IMR-90 (cell line): ENCODE measurements at regions not wholly inside any gene's neighbourhood (a gene's known extent, or its start where the extent isn't known, plus 50 kb on each side); places are given as distances from the start of the nearest gene placed in this dataset.

ENCODE experiments used
- ATAC-seq: fragments of 200-7000 bp; cut with Tn5 transposase; 2 replicates; pipeline ENCODE4 v1.9.1; 2020; ENCODE audit warnings: low read depth, mild to moderate bottlenecking, moderate library complexity
- BruUV-seq: library from RNA; stranded (reverse); fragments of 400-500 nt; replicated peaks from 2 replicates; lab custom pipeline; 2021; lab: Mats Ljungman, UMichigan
- CTCF ChIA-PET: fragments of 300-600 bp; formaldehyde crosslinking; extraction: SDS; loops from one replicate; lab custom pipeline; 2021; ENCODE audit warnings: antibody characterized with exemption; lab: Yijun Ruan, JAX
- POLR2A ChIA-PET: fragments of 300-600 bp; sonication (Branson Sonifier 250); formaldehyde crosslinking; loops from one replicate; lab custom pipeline; 2022; ENCODE audit warnings: antibody characterized with exemption; ENCODE audit not compliant: unreplicated experiment; lab: Charles Lee
- DNase-seq: peaks from one replicate; pipeline ENCODE4 v3.0.0; 2013
- H2AFZ ChIP-seq: replicated peaks from 2 replicates; pipeline ENCODE3; 2013; ENCODE audit warnings: low read length, mild to moderate bottlenecking; ENCODE audit not compliant: poor library complexity
- H2AK5ac ChIP-seq: 2 replicates; pipeline ENCODE4 v1.6.1; 2013; ENCODE audit warnings: low read depth, low read length, inconsistent platforms
- H2AK9ac ChIP-seq: replicated peaks from 2 replicates; pipeline ENCODE3; 2013; ENCODE audit warnings: mild to moderate bottlenecking, low read depth, low read length, moderate library complexity; ENCODE audit not compliant: poor library complexity
- H2BK120ac ChIP-seq: 2 replicates; pipeline ENCODE4 v1.6.1; 2013; ENCODE audit warnings: low read depth, low read length, inconsistent platforms
- H2BK15ac ChIP-seq: 3 replicates; pipeline ENCODE4 v1.6.1; 2013; ENCODE audit warnings: low read depth, low read length, inconsistent platforms
- H2BK20ac ChIP-seq: 2 replicates; pipeline ENCODE4 v1.6.1; 2013; ENCODE audit warnings: low read depth, mild to moderate bottlenecking, inconsistent platforms, low read length, moderate library complexity
- H2BK5ac ChIP-seq: 2 replicates; pipeline ENCODE4 v1.6.1; 2013; ENCODE audit warnings: mild to moderate bottlenecking, low read depth, low read length, inconsistent platforms; ENCODE audit not compliant: poor library complexity, severe bottlenecking
- H3K14ac ChIP-seq: replicated peaks from 2 replicates; pipeline ENCODE4 v1.6.1; 2013; ENCODE audit warnings: low read depth, low read length, inconsistent platforms
- H3K18ac ChIP-seq: 2 replicates; pipeline ENCODE4 v1.6.1; 2013; ENCODE audit warnings: low read depth, low read length, control low read depth
- H3K23ac ChIP-seq: 2 replicates; pipeline ENCODE4 v1.6.1; 2013; ENCODE audit warnings: low read depth, low read length, inconsistent platforms
- H3K27ac ChIP-seq: 2 replicates; pipeline ENCODE4 v1.5.1; 2013; ENCODE audit warnings: mild to moderate bottlenecking, control low read depth, low read length; ENCODE audit not compliant: insufficient read depth
- H3K27me3 ChIP-seq: 2 replicates; pipeline ENCODE4 v1.6.1; 2013; ENCODE audit warnings: low read length; ENCODE audit not compliant: control insufficient read depth, insufficient read depth
- H3K36me3 ChIP-seq: 2 replicates; pipeline ENCODE4 v1.6.1; 2013; ENCODE audit warnings: low read length, mixed read lengths; ENCODE audit not compliant: control insufficient read depth, insufficient read depth
- H3K4ac ChIP-seq: 2 replicates; pipeline ENCODE4 v1.6.1; 2013; ENCODE audit warnings: low read depth, low read length, inconsistent platforms
- H3K4me1 ChIP-seq: 2 replicates; pipeline ENCODE4 v1.6.1; 2013; ENCODE audit warnings: low read length, mixed read lengths; ENCODE audit not compliant: control insufficient read depth, insufficient read depth
- H3K4me2 ChIP-seq: 2 replicates; pipeline ENCODE4 v1.6.1; 2013; ENCODE audit warnings: low read depth, mild to moderate bottlenecking, control low read depth, low read length, moderate library complexity
- H3K4me3 ChIP-seq: 2 replicates; pipeline ENCODE4 v1.5.1; 2013; ENCODE audit warnings: low read depth, mild to moderate bottlenecking, control low read depth, low read length, moderate library complexity; ENCODE audit not compliant: insufficient read depth
- H3K56ac ChIP-seq: 2 replicates; pipeline ENCODE4 v1.6.1; 2013; ENCODE audit warnings: low read length, inconsistent platforms; ENCODE audit not compliant: insufficient read depth; ENCODE audit errors: extremely low read depth
- H3K79me1 ChIP-seq, 2 experiments: 2 replicates each; pipeline ENCODE4 v1.6.1; 2013; ENCODE audit warnings: low read length in 2 of 2, inconsistent platforms in 1 of 2, low read depth in 1 of 2
- H3K9ac ChIP-seq: 2 replicates; pipeline ENCODE4 v1.6.1; 2013; ENCODE audit warnings: low read depth, low read length, control low read depth
- H3K9me1 ChIP-seq: 2 replicates; pipeline ENCODE4 v1.6.1; 2013; ENCODE audit warnings: low read length, inconsistent platforms; ENCODE audit not compliant: insufficient read depth
- H3K9me3 ChIP-seq: 2 replicates; pipeline ENCODE4 v1.6.1; 2013; ENCODE audit warnings: low read length; ENCODE audit not compliant: control insufficient read depth, insufficient read depth
- H4K20me1 ChIP-seq: 2 replicates; pipeline ENCODE4 v1.6.1; 2013; ENCODE audit warnings: low read length, inconsistent platforms; ENCODE audit not compliant: insufficient read depth
- H4K5ac ChIP-seq: 2 replicates; pipeline ENCODE4 v1.6.1; 2013; ENCODE audit warnings: mild to moderate bottlenecking, low read depth, low read length, control low read depth
- H4K8ac ChIP-seq, 2 experiments: 2 replicates each; pipeline ENCODE4 v1.6.1; 2013; ENCODE audit warnings: low read depth in 2 of 2, low read length in 2 of 2, control low read depth in 1 of 2, inconsistent platforms in 1 of 2
- H4K91ac ChIP-seq: 2 replicates; pipeline ENCODE4 v1.6.1; 2013; ENCODE audit warnings: low read depth, low read length, inconsistent platforms; ENCODE audit not compliant: insufficient read depth
- CEBPB ChIP-seq: IDR thresholded peaks from 2 replicates; pipeline ENCODE4 v1.6.1; 2012; ENCODE audit warnings: low read depth, low read length, improper control_type of control experiment
- FOS ChIP-seq: fragments of 150-350 bp; IDR thresholded peaks from 2 replicates; pipeline ENCODE4 v1.6.1; 2016; ENCODE audit warnings: low read depth, low read length
- RCOR1 ChIP-seq: IDR thresholded peaks from 2 replicates; pipeline ENCODE4 v1.6.1; 2012; ENCODE audit warnings: mild to moderate bottlenecking, low read length, improper control_type of control experiment; ENCODE audit not compliant: insufficient replicate concordance
- RFX5 ChIP-seq: IDR thresholded peaks from 2 replicates; pipeline ENCODE4 v1.8.0; 2012; ENCODE audit warnings: low read depth, mild to moderate bottlenecking, low read length, moderate library complexity
- SMC3 ChIP-seq: fragments of 150-350 bp; IDR thresholded peaks from 2 replicates; pipeline ENCODE4 v1.6.1; 2016; ENCODE audit warnings: low read depth, mild to moderate bottlenecking, antibody characterized with exemption, low read length, moderate library complexity
- WGBS, 2 experiments: methylation state at CpG; one replicate each; pipeline versions ENCODE4 v1.1.5 to v1.1.7; 2013; ENCODE audit warnings: missing lambda C conversion rate in 2 of 2; ENCODE audit not compliant: insufficient read length in 1 of 2; ENCODE audit errors: extremely low coverage in 2 of 2; 5-methylcytosine and 5-hydroxymethylcytosine counted together
- dilution Hi-C: fragments of 300-500 bp; cut with HindIII; formaldehyde crosslinking; loops from one replicate; pipeline ENCODE4 v1.14.3; 2018; ENCODE audit warnings: low sequenced_read_pairs; ENCODE audit not compliant: unreplicated experiment
- in situ Hi-C: fragments of 300-500 bp; cut with MboI; formaldehyde crosslinking; loops from 3 replicates; pipeline ENCODE4 v1.14.3; 2019; ENCODE audit warnings: low sequenced_read_pairs, inconsistent platforms, mixed read lengths
- intact Hi-C: fragments of 100-400 bp; cut with micrococcal nuclease; formaldehyde crosslinking; loops from 2 replicates; pipeline ENCODE4 v1.10.0; 2022
- TF ChIP-seq, protein P1 (sequence below): fragments of 150-350 bp; IDR thresholded peaks from 2 replicates; pipeline ENCODE4 v1.6.1; 2016; ENCODE audit warnings: low read depth, mild to moderate bottlenecking, low read length, moderate library complexity, borderline replicate concordance

DNA sequence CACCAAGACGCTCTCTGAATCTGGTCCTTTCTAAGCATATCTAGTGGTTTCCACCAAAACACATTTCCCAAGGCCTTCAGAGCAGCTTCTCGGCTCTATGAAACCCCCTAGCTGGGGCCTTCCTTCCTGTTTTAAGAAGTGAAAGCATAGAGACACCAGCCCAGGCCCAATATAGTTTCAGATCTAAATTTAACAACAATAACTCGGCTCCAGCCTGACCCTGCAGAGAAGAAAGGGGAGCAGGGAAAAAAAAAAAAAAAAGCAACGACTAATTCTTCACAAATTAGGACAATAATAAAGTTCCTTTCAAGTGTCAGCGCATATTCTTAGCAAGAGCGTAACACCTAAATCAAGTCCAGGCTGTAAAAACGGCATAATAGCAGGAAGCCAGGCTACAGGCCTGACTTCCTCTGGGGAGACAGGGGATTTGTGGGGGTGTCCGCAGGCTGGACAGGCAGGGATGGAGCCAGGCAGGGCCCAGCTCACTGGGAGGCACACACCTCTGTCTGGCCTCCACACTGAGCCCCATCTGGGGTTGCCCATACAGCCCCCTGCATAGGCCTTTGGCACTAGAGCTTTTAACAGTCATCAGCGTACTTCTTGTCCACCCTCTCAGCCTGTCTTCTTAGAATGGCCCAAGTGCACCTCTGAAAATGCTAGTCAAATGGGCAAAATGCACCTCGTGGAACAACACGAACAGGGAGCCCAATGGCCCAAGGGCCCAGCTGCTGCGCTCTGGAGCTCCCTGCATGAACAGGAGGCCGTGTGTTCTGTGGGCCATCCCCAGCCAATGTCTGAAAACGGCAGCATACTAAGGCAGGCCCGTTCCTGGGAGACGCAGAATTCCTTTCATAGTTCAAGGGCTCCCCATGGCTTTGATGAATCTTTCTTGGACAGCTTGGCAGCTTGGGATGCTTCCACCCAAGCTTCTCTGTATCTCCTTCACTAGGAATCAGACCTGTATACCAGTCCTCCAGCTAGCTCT is 772.9 kb downstream of the MED13L start:
- WGBS, 2 experiments = 75% methylated on average over 7 of the region's 16 CpGs; no CpG with 5 or more reads in 1 of the 2 experiments
- DNase-seq (no peak), ATAC-seq (no peak)
- Histone ChIP-seq H3K4ac (no peak overlapping the region), H4K91ac (no peak overlapping the region), H2AFZ (peak overlapping the region; percentile 10), H2AK5ac (no peak overlapping the region), H3K56ac (no peak overlapping the region), H4K5ac (no peak overlapping the region), H3K4me1 (no peaks in the 10 kb centered on the region), H2AK9ac (peak overlapping the region; percentile 13), H3K4me2 (no peak overlapping the region), H2BK120ac (no peak overlapping the region), H3K79me1 (no peaks in the 10 kb centered on the region), H4K8ac (no peak overlapping the region), H4K20me1 (no peaks in the 10 kb centered on the region), H3K27ac (no peak overlapping the region), H2BK5ac (no peak overlapping the region), H2BK20ac (no peak overlapping the region), H3K23ac (no peak overlapping the region), H3K18ac (no peak overlapping the region), H3K27me3 (no peaks in the 10 kb centered on the region), H2BK15ac (no peak overlapping the region), H3K4me3 (no peak overlapping the region), H3K9me3 (no peaks in the 10 kb centered on the region), H3K9me1 (no peaks in the 10 kb centered on the region), H3K14ac (no peak overlapping the region), H3K36me3 (no peaks in the 10 kb centered on the region), H3K9ac (no peak overlapping the region)
- in situ Hi-C loops (no loop called here), intact Hi-C loops (no loop called here), dilution Hi-C loops (no loop called here)
- TF ChIP-seq RCOR1 (no peak), CEBPB (no peak), SMC3 (no peak), FOS (no peak), RFX5 (no peak)
- TF ChIP-seq, protein P1, sequence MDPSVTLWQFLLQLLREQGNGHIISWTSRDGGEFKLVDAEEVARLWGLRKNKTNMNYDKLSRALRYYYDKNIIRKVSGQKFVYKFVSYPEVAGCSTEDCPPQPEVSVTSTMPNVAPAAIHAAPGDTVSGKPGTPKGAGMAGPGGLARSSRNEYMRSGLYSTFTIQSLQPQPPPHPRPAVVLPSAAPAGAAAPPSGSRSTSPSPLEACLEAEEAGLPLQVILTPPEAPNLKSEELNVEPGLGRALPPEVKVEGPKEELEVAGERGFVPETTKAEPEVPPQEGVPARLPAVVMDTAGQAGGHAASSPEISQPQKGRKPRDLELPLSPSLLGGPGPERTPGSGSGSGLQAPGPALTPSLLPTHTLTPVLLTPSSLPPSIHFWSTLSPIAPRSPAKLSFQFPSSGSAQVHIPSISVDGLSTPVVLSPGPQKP = no peak
- ChIA-PET POLR2A (no interaction called here), CTCF (no interaction called here)
- no TSS peak for BruUV-seq
